ENCODE measurements at regions not wholly inside any gene's neighbourhood (a gene's known extent, or its start where the extent isn't known, plus 50 kb on each side); places are given as distances from the start of the nearest gene placed in this dataset.

DNA sequence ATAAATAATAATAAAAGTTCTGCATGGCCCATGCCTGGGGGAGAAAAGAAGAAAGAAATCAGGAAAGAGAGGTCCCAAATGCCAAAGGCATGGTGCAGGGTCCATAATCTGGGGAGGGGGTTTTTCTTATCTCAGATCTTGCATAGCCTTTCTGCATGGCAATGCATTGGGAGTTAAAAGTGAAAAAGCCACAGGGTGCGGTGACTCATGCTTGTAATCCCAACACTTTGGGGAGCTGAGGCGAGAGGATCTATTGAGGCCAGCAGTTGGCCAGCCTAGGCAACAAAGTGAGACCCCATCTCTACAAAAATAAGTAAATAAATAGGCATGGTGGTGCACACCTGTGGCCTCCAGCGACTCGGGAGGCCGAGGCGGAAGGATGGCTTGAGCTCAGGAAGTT is 76.8 kb upstream of the GATA2 start:
- intact Hi-C loops (cut with micrococcal nuclease), result no loop called here
- no peak for DNase-seq (ENCODE audit: low spot score)
- no peak overlapping the region for H3K27ac Mint-ChIP-seq

DNA sequence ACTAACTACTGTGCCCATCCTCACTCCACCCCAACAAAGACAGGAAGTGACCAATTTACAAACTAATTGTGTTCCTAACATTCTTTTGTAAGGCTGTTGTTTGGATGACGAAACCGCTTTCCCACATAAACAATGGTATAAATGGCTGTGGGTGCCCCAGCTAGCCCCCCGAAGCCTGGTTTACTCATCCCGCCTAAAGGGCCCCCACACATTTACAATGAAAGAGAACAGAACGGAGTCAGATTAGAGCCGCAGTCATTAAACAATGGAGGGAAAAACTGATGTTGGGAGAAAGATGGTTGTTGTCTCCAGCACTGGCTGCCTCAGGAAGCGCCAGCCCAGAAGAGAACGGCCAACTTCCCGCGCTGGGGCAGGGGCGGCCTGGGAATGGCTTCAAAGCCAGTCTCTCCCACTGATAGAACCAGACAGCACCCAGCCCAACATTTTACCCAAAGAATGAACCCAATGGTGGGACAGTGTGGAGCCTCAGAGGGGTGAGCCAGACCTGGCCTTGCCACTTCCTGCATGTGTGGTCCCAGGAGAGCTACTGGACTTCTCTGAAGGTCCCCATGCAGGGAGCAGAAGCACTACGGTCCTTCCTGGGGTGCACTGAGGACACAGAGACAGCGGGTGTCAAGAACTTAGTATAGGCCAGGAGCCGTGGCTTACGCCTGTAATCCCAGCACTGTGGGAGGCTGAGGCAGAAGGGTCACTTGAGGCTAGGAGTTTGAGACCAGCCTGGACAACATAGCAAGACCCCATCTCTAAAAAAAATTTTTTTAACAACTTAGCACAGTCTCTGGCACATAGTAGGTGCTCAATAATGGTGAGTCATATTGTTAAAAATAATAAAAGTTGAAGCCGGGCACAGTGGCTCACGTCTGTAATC is 75.8 kb upstream of the GATA2 start:
- no peaks in the 10 kb centered on the region for H3K36me3 Mint-ChIP-seq (ENCODE audit: low read depth)
- no peak overlapping the region for H3K27ac Mint-ChIP-seq
- no peak overlapping the region for H3K4me3 Mint-ChIP-seq
- intact Hi-C loops (cut with micrococcal nuclease), result no loop called here
- peaks cover 28% of the 10 kb centered on the region for H3K27me3 Mint-ChIP-seq (ENCODE audit: insufficient read depth)
- peaks cover 11% of the 10 kb centered on the region for H3K4me1 Mint-ChIP-seq (ENCODE audit: low read depth)
- H3K9me3 Mint-ChIP-seq, result no peaks in the 10 kb centered on the region
- no peak for DNase-seq (ENCODE audit: low spot score)

More for the DNA sequence above, 76.8 kb upstream of the GATA2 start:
- Mint-ChIP-seq H3K9me3 (no peaks in the 10 kb centered on the region), H3K36me3 (ENCODE audit: low read depth) (no peaks in the 10 kb centered on the region), H3K4me3 (no peak overlapping the region), H3K4me1 (ENCODE audit: low read depth) (peaks cover 11% of the 10 kb centered on the region), H3K27me3 (ENCODE audit: insufficient read depth) (peaks cover 30% of the 10 kb centered on the region)

DNA sequence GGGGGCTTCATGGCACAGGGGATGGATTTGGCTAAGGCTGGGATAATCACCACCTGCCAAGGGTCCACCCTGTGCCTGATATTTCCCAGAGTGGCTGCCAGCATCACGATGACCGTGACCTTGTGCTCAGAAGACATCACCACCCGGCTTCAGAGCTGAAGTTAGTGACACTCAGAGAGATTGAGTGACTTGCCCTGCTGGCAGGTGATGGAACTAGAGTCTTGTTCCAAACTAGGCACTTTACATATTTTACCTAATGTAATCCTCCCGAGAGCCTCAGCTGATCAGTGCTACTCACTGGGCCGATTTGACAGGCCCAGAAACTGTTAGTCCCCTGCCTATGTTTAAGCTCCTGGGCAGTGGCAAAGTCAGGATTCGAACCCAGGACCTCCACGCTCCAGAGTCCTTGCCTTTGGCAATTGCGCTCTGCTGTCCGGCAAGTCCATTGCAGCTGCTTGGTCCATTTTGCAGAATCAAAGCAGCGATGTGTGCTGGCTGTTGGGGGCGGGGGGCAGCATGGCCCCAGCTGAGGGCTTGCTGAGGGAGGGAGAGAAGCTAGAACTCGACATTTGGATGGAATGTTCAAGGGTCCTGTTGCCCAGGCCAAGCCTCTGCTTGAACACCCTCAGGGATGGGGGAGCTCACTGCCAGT is 74.8 kb upstream of the GATA2 start:
- peaks cover 27% of the 10 kb centered on the region for H3K27me3 Mint-ChIP-seq (ENCODE audit: insufficient read depth)
- H3K4me3 Mint-ChIP-seq, result no peak overlapping the region
- no peaks in the 10 kb centered on the region for H3K36me3 Mint-ChIP-seq (ENCODE audit: low read depth)
- H3K27ac Mint-ChIP-seq, result no peak overlapping the region
- no peak for DNase-seq (ENCODE audit: low spot score)
- H3K9me3 Mint-ChIP-seq, result no peaks in the 10 kb centered on the region
- peaks cover 7% of the 10 kb centered on the region for H3K4me1 Mint-ChIP-seq (ENCODE audit: low read depth)
- intact Hi-C loops (cut with micrococcal nuclease), result no loop called here

DNA sequence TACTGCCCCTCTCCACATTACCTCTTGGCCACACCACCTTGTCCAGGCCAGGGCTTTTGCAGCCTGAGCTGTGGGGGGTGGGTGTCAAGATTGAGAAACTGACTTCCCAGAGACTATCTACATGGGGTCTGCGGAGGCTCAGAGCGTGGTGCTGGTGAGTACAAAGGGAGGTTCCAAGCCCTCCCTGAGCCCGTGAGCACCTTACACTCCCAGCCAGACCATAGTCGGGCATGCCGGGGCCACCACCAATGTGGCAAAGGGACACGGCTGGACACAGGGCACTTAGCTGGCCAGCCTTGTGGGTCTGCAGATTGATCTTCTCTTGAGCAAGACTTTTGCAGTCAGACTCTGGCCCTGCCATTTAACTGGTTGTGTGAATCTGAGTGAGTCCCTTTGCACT is 74.1 kb upstream of the GATA2 start:
- Mint-ChIP-seq H3K27ac (no peak overlapping the region), H3K4me3 (no peak overlapping the region), H3K36me3 (ENCODE audit: low read depth) (no peaks in the 10 kb centered on the region), H3K4me1 (ENCODE audit: low read depth) (peaks cover under 1% of the 10 kb centered on the region), H3K27me3 (ENCODE audit: insufficient read depth) (peaks cover 30% of the 10 kb centered on the region), H3K9me3 (no peaks in the 10 kb centered on the region)
- DNase-seq (ENCODE audit: low spot score), result no peak
- intact Hi-C loops (cut with micrococcal nuclease), result no loop called here

DNA sequence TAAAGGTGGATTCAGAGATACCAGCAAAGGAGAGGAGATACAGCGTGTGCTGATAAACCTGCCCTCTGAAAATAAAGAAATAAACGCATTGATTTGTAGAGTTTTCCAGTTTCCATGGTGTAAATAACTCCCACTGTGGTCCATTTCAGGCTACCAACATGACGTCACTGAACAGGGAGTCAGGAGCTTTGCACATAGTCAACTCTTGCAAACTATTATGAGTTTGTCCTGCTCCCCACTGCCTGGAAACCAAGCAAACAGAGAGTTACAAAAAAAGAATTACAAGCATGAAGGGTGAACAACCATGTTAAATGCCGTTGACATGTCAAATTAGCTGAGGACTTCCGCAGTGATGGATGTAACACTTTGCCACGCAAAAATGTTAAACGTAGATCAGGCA is 70.4 kb upstream of the GATA2 start:
- Mint-ChIP-seq H3K9me3 (no peaks in the 10 kb centered on the region), H3K4me3 (no peak overlapping the region), H3K4me1 (ENCODE audit: low read depth) (peaks cover 10% of the 10 kb centered on the region), H3K27me3 (ENCODE audit: insufficient read depth) (peaks cover 19% of the 10 kb centered on the region), H3K27ac (no peak overlapping the region), H3K36me3 (ENCODE audit: low read depth) (no peaks in the 10 kb centered on the region)
- intact Hi-C loops (cut with micrococcal nuclease), result no loop called here
- no peak for DNase-seq (ENCODE audit: low spot score)

DNA sequence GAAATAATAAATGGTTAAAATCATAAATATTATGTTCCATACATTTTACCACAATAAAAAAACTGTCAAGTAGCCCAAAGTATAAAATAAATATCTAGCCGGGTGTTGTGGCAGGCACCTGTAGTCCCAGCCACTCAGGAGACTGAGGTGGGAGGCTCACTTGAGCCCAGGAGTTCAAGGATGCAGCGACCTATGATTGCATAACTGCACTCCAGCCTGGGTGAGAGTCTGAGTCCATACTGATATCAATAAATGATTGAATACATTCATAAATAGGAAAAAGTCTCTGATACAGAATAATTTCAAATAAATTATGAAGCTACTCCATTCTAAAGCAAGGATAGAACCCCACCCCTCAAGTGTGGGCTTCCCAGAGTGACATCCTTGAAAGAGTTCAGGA is 68.5 kb upstream of the GATA2 start:
- no peak overlapping the region for H3K27ac Mint-ChIP-seq

DNA sequence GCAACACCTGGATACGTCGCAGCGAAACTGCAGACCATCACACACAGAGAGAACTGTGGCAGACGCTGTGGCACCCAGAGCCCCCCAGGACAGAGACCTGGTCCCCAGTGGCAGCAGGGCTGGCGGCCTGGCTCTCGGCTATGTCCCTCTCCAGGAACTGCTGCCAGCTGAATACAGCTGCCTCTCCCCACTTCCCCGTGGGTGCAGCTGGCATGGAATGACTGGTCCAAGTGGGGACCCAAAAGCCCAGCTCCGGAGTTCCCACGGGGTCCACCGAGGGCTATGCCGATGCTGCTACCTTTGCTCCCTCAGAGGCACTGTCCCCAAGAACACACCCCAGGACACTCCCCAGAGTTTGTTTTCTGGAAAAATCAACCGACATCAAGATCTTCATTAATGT is 67.8 kb upstream of the GATA2 start:
- intact Hi-C loops (cut with micrococcal nuclease), result no loop called here
- DNase-seq (ENCODE audit: low spot score), result no peak
- Mint-ChIP-seq H3K27ac (no peak overlapping the region), H3K4me1 (ENCODE audit: low read depth) (peaks cover 10% of the 10 kb centered on the region), H3K36me3 (ENCODE audit: low read depth) (no peaks in the 10 kb centered on the region), H3K4me3 (no peak overlapping the region), H3K27me3 (ENCODE audit: insufficient read depth) (peaks cover 34% of the 10 kb centered on the region), H3K9me3 (no peaks in the 10 kb centered on the region)

More for the DNA sequence above, 68.5 kb upstream of the GATA2 start:
- Mint-ChIP-seq H3K4me1 (ENCODE audit: low read depth) (peaks cover 10% of the 10 kb centered on the region), H3K36me3 (ENCODE audit: low read depth) (no peaks in the 10 kb centered on the region), H3K4me3 (no peak overlapping the region), H3K9me3 (no peaks in the 10 kb centered on the region), H3K27me3 (ENCODE audit: insufficient read depth) (peaks cover 33% of the 10 kb centered on the region)
- DNase-seq (ENCODE audit: low spot score), result no peak
- intact Hi-C loops (cut with micrococcal nuclease), result no loop called here

DNA sequence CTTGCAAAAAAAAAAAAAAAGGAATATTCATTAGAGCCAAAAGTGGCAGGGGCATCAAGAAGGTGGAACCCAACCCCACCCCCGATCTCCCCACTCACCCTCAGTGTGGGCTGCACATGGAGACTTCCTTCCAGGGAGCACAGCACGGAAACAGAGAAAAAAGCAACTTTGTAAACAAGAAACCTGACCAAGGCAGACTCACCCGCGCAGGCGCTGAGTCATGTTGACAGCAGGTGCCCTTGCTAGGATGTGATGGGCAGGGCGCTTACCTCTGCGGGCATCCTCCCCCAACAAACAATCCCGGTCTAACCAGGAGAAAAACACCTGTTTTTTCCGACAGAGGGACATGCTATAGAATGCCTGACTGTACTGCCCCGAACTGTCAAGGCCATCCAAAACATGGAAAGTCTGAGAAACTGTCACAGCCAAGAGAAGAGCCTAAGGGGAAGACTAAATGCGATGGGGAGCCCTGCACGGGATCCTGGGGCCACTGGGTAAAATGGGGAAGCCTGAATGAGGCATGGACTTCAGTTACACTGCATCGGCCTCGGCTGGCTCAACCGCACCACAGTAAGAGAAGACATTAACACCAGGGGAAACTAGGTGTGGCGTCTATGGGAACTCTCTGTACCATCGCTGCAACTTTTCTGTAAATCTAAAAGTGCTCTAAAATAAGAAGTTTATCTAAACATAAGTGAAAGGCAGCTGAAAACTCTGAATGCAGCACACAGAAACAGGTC is 66.7 kb upstream of the GATA2 start:
- H3K4me3 Mint-ChIP-seq, result no peak overlapping the region
- H3K27me3 Mint-ChIP-seq (ENCODE audit: insufficient read depth), result peaks cover 37% of the 10 kb centered on the region
- H3K4me1 Mint-ChIP-seq (ENCODE audit: low read depth), result peaks cover 10% of the 10 kb centered on the region
- H3K9me3 Mint-ChIP-seq, result no peaks in the 10 kb centered on the region
- peak; percentile 25 for DNase-seq (ENCODE audit: low spot score)
- intact Hi-C loops (cut with micrococcal nuclease), result no loop called here
- no peak overlapping the region for H3K27ac Mint-ChIP-seq
- no peaks in the 10 kb centered on the region for H3K36me3 Mint-ChIP-seq (ENCODE audit: low read depth)

DNA sequence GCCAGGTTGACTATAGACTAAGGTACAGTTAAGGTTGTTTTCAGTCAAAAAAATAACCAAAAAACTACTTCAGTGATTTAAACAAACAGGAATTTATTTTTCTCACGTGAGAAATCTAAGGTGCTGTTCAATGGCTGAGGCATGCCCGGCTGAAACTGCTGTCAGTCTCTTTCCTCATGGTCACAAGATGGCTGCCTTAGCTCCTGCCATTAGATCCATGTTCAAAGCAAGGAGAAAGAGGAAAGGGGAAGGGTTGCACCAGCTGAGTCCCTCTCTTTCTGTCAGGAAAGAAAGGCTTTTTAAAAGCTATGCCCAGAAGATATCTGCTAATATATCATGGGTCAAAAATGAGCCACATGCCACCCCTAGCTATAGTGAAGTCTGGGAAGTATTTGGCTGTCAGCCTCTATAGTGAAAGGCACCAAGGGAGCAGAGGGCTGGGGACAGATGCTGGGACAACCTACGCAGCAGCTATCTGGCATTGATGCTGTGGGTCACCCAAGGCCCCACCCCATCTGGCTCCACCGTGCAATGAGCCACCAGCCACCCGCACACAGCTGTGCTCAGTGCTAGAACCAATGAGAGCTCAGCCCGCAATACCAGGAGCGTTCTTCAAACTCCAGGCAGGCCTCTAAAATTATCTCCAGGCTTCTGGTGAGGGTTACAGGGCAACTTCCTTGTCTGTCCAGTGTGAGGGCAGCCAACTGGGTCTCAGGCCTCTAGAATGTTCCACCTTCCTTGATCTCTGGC is 64.7 kb upstream of the GATA2 start:
- Mint-ChIP-seq H3K27ac (no peak overlapping the region), H3K27me3 (ENCODE audit: insufficient read depth) (peaks cover 45% of the 10 kb centered on the region), H3K36me3 (ENCODE audit: low read depth) (peaks cover 2% of the 10 kb centered on the region), H3K4me3 (no peak overlapping the region), H3K9me3 (no peaks in the 10 kb centered on the region), H3K4me1 (ENCODE audit: low read depth) (peaks cover 10% of the 10 kb centered on the region)
- DNase-seq (ENCODE audit: low spot score), result no peak
- intact Hi-C loops (cut with micrococcal nuclease), result no loop called here

DNA sequence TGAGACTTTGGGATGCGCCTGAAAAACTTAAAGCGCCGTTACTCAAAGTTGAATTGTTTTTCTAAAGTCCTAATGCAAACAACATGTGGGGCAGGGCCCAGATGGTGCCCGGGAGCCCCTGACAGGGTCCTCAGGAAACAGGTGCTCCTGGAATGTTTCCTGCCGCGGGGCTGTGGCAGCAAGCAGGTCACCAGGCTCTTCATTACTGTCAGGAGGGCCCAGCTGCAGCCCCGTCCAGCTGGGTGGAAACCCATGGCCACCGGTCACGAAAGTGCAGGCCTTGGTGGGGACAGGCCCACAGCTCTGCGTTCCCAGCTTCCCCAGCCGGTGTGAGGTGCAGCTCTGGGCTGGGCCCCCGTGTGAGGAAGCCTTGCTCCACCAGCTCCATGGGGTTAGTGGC is 63.9 kb upstream of the GATA2 start:
- Mint-ChIP-seq H3K27me3 (ENCODE audit: insufficient read depth) (peaks cover 45% of the 10 kb centered on the region), H3K27ac (no peak overlapping the region), H3K36me3 (ENCODE audit: low read depth) (peaks cover 2% of the 10 kb centered on the region), H3K4me1 (ENCODE audit: low read depth) (peaks cover 10% of the 10 kb centered on the region), H3K9me3 (no peaks in the 10 kb centered on the region), H3K4me3 (no peak overlapping the region)
- intact Hi-C loops (cut with micrococcal nuclease), result no loop called here
- DNase-seq (ENCODE audit: low spot score), result no peak

DNA sequence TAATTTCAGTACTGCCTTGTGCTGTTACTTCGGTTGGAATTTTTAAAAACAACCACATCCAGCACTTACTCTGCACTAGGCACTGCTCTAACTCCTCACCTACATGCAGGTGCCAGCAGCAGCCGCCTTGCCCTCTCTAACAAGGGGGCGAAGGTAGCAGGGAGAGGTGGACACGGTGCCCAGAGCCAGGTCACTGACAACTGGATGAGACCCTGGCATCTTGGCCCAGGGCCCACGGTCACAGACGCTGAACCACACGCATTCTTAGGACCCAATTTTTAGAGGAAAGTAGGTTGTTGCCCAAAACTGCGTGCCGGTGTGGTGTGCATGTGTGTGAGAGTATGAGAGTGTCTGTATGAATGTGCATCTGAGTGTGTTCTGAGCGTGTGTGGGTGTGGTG is 63.4 kb upstream of the GATA2 start:
- peaks cover 45% of the 10 kb centered on the region for H3K27me3 Mint-ChIP-seq (ENCODE audit: insufficient read depth)
- no peaks in the 10 kb centered on the region for H3K9me3 Mint-ChIP-seq
- H3K27ac Mint-ChIP-seq, result no peak overlapping the region

DNA sequence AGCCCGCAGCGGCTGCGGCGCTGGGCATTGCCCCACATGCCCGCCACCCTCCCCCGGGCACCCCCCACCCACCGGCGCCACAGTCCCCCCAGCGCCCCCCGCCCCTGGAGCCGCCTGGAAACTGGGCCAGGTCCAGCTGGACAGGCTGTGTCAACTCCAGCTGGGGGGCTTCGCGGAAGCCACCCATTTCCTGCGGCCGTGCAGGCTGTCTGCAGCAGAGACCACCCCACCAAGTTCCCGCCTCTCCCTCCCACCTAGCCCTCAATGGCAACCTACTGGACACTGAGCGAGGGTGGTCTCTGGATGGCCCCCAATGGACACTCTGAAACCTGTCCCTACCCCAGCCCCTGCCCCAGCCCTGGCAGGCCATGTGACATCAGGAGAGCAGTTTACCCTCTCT is 62.8 kb upstream of the GATA2 start:
- intact Hi-C loops (cut with micrococcal nuclease), result no loop called here
- H3K9me3 Mint-ChIP-seq, result no peaks in the 10 kb centered on the region
- H3K36me3 Mint-ChIP-seq (ENCODE audit: low read depth), result peaks cover 2% of the 10 kb centered on the region
- no peak overlapping the region for H3K27ac Mint-ChIP-seq
- H3K27me3 Mint-ChIP-seq (ENCODE audit: insufficient read depth), result peaks cover 45% of the 10 kb centered on the region
- no peak for DNase-seq (ENCODE audit: low spot score)
- peaks cover 10% of the 10 kb centered on the region for H3K4me1 Mint-ChIP-seq (ENCODE audit: low read depth)
- no peak overlapping the region for H3K4me3 Mint-ChIP-seq

More for the DNA sequence above, 63.4 kb upstream of the GATA2 start:
- peaks cover 2% of the 10 kb centered on the region for H3K36me3 Mint-ChIP-seq (ENCODE audit: low read depth)
- no peak for DNase-seq (ENCODE audit: low spot score)
- H3K4me1 Mint-ChIP-seq (ENCODE audit: low read depth), result peaks cover 10% of the 10 kb centered on the region
- intact Hi-C loops (cut with micrococcal nuclease), result no loop called here
- H3K4me3 Mint-ChIP-seq, result no peak overlapping the region

All from activated T-helper 1 cell treated with anti-CD3 and anti-CD28 coated beads, Interleukin-12 subunit alpha, Interleukin-12 subunit beta, Interleukin-2, Interleukin-4 antibody, amounts not matched to agents 30 ng/mL and 10 ng/mL and 1 ng/mL, durations not matched to agents 14 hours and 24 hours and 36 hours (primary cell).